ENCODE measurements at regions not wholly inside any gene's neighbourhood (a gene's known extent, or its start where the extent isn't known, plus 50 kb on each side); places are given as distances from the start of the nearest gene placed in this dataset.
"Not testable (repeated sequence)": the region's sequence is repeated elsewhere in the genome, so short reads cannot be mapped to it uniquely, and the experiment has no call there.

- no peak for DNase-seq
These were observed 128.4 kb upstream of the MEIS1 start for GRCh38 chr2:66306483-66306882.

DNA sequence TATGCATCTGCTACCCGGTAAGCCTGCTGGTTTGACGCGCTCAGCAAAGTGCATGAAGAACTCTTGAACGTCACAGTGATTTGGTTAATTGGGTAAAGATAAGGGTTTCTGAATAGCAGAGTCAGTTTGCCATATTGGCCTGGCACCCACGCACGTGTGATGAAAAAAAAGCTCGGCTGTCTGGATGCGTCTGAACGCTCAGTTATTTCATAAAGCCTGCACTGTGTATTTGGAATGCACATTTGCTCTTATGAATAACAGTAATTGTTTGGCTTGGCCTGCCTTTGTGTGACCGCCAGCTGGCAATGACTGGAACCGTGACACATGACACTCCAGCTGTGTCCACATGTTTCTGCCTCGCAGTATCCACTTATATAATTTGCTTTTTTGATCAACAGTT lies 129.2 kb upstream of the MEIS1 start:
- no peak for DNase-seq

GRCh38 chr2:66303471-66303870 lies 131.5 kb upstream of the MEIS1 start:
- no peak for DNase-seq

- no peak for DNase-seq
These were observed 133.2 kb upstream of the MEIS1 start for GRCh38 chr2:66301767-66302140.

GRCh38 chr2:66301022-66301766 lies 133.7 kb upstream of the MEIS1 start:
- no peak for DNase-seq

DNA sequence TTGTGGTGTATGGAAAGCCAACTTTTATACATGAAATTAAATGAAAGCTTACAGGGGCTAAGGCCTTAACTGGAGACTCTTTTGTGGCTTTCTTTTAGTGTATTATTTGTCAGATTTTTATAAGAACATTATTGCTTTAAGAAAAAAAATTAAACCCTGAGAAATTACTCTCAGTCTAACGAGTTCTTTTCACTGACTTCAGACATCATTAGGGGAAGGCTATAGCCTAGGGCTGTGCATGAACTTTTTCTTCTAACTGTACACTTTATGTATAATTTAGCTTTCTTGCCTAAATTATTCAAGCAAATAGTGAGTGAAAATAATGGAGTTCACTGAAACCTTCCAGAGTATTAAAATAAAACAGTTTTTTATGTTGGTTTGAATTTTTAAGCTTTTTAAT lies 151.1 kb upstream of the MEIS1 start:
- no peak for DNase-seq

GRCh38 chr2:66281980-66282379 lies 152.9 kb upstream of the MEIS1 start:
- no peak for DNase-seq

DNA sequence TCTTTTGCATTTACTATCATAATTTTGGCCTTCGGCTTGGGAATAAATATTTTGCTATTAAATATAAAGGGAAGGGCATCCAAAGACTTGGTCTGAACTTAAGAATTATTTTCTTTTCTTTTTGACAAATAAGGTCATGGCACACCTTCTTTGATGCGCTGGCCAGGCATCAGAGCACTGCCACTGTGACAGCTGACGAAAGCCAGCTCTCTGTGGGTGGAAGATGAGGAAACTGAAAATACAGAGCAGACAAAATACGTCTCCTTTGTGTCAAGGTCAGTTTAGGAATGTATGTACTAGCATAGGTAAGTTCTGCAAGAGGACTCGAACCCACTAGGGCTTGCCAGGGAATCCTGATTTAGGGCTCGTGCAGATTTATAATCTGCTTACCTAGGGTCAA lies 155.9 kb upstream of the MEIS1 start:
- DNase-seq: no peak

DNA sequence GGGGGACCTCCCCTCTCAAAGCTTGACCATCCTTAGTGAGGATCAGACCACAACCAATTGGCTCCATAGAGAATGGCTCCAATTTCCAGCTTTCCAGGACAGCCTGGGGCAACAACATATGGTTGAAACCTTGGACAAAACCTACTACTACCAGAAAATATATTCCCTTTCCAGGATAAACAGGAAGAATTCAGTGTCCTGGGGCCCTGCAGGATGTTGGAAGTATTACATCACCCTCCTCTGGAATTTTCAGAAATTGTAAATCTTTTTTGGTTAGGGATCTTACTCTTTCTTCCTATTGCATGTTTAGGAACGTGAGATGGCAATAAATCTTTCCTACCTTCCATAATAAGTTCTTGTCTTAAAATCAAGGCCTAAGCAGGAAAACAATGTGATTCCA lies 158.9 kb upstream of the MEIS1 start:
- no peak for DNase-seq

GRCh38 chr2:66273933-66274490 lies 160.9 kb upstream of the MEIS1 start:
- no peak for DNase-seq

GRCh38 chr2:66272751-66273150 lies 162.2 kb upstream of the MEIS1 start:
- DNase-seq: no peak

GRCh38 chr2:66271777-66272176 lies 163.1 kb upstream of the MEIS1 start:
- DNase-seq: no peak

DNA sequence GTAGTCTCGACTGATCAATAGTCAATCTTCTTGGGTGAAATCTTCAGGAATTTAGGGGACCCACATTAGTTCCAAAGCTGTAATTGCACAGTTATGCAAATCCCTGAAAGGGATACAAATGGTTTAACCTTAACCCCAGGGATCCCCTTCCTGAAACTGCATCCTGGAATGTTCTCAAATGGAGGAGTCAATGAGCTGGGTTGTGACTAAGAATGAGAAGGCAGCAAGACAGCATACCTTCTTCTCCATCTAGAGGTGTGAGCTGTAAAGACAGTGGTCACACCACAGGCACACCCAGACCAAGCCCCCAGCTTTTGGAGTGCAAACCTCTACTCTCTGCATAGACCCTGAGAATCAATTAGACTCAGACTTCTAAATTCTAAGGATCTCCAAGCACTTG lies 164.7 kb upstream of the MEIS1 start:
- DNase-seq: no peak

DNA sequence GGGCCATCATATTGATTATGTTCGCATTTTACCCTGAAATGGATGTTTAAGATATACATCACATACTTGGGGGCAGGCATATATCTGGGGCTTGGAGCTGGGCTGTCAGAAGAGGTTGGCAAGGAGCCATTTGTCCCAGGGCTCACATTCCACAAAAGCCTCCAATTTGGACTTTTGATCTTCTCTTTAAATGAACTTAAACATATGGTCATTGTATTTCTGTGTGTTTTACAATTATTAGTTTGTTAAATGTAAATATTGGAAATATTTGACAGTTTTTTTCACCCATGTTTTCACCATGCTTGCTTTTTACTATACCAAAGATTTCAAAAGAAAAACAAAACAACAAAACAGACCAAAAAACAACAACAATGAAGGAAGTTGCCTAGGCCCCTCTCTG lies 165.8 kb upstream of the MEIS1 start:
- no peak for DNase-seq

GRCh38 chr2:66268756-66269155 lies 166.2 kb upstream of the MEIS1 start:
- DNase-seq: no peak

DNA sequence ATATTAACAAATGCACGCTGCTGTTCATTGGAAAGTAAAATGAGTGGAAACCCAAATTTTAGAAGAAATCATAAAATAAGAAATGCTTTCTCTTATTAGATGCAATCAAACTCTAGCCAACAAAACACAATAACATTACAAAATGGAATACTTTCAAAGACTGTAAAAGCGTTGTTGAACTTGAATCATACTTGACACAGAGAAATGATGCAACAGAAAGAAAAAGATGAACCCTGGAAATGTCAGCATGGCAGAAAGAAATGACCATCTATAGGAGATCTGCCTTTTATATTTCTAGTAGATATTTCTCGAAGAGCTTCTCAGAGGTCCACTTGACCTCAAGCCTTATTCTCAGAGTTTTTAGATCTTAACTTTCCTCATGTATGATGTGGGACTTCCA lies 170.6 kb upstream of the MEIS1 start:
- no peak for DNase-seq

DNA sequence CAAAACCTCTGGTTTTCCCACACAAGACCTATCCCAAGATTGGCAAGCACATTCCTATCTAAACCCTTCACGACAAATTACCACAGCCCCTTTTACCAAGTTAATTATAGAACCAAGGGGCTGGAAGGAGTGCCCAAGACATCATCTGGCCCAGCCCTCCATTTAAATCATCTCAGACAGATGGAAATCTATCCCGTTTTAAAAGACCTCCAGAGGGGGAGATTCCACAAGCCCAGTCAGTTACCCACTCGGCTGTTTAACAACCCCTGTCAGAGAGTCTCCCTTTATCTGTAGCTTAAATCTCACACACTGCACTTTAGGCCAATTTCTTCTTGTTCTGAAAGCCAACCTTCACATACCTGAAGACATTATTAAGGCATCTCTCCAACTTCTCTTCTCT lies 179.1 kb upstream of the MEIS1 start:
- no peak for DNase-seq

DNA sequence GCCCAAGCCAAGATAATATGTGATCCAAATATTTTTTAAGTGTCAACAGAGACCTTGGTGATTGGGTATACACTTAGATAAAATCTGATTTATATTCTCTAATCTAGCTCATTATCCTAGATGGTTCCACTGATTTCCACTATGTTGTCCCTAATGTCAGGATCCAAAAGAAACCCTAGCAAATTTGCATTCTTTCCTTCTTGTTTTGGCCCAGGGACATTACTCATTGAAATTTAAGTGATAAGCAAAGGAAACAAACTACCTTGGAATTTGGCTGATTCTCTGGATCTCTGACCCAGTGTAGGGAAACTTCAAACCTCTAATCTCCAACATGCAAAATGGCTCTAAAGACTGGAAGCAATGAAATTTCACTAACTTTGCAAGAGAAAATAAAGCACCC lies 179.8 kb upstream of the MEIS1 start:
- no peak for DNase-seq

DNA sequence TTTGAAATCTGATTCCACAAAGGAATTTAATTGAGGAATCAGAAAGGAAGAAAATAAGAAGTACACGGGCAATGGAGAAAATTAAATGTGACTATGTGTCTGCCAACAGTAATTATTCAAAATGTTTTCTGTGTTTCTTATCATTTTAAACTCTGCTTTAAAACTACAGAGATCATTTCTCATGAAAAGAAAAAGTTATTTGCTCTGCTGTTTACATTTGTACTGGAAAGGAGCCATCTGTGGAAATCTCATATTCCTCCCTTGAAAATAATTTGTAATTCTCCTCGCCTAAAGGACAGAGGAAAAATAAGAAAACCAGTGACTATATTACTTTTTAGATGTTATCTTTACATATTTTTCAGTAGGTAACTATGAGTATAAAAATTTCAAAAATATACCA lies 181.9 kb upstream of the MEIS1 start:
- no peak for DNase-seq

- no peak for DNase-seq
These were observed 182.8 kb upstream of the MEIS1 start for GRCh38 chr2:66252109-66252508.

- DNase-seq: no peak
These were observed 183.4 kb upstream of the MEIS1 start for GRCh38 chr2:66251573-66251972.

DNA sequence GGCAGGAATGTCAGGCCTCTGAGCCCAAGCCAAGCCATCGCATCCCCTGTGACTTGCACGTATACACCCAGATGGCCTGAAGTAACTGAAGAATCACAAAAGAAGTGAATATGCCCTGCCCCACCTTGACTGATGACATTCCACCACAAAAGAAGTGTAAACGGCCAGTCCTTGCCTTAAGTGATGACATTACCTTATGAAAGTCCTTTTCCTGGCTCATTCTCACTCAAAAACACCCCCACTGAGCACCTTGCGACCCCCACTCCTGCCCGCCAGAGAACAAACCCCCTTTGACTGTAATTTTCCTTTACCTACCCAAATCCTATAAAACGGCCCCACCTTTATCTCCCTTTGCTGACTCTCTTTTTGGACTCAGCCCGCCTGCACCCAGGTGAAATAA lies 185.8 kb upstream of the MEIS1 start:
- not testable (repeated sequence) for DNase-seq

DNA sequence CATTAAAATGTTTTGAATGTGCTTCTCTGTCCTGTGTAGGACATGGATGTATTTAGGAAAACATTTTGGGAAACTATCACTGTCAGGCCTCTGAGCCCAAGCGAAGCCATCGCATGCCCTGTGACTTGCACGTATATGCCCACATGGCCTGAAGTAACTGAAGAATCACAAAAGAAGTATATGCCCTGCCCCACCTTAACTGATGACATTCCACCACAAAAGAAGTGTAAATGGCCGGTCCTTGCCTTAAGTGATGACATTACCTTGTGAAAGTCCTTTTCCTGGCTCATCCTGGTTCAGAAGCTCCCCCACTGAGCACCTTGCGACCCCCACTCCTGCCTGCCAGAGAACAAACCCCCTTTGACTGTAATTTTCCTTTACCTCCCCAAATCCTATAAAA lies 191.1 kb upstream of the MEIS1 start:
- not testable (repeated sequence) for DNase-seq

- not testable (repeated sequence) for DNase-seq
These were observed 192.0 kb upstream of the MEIS1 start for GRCh38 chr2:66242888-66243287.
